Natural killer cell (primary cell): ENCODE measurements at regions not wholly inside any gene's neighbourhood (a gene's known extent, or its start where the extent isn't known, plus 50 kb on each side); places are given as distances from the start of the nearest gene placed in this dataset.

Experiments used
- ATAC-seq, 3 donors: fragments of 150-1000 bp in 2 of 3; fragments of 200-7000 bp in 1 of 3; cut with Tn5 transposase; 1 replicate in 1 of 3; 2 replicates in 2 of 3; pipeline ENCODE4 v1.10.0; 2021; ENCODE audit warnings: mild to moderate bottlenecking in 2 of 3, moderate library complexity in 2 of 3
- DNase-seq, 2 donors: peaks; one replicate each; pipeline versions ENCODE4 v3.0.0 to v3.0.0-alpha.2; 2013 to 2021; ENCODE audit warnings: mixed read lengths in 1 of 2
- H3K27ac ChIP-seq: one replicate; pipeline ENCODE4 v1.5.1; 2013; ENCODE audit warnings: mild to moderate bottlenecking, low read length
- H3K27me3 ChIP-seq: one replicate; pipeline ENCODE4 v1.6.1; 2013; ENCODE audit warnings: low read length; ENCODE audit not compliant: control insufficient read depth, insufficient read depth
- H3K36me3 ChIP-seq: one replicate; pipeline ENCODE4 v1.6.1; 2013; ENCODE audit warnings: low read length; ENCODE audit not compliant: control insufficient read depth, insufficient read depth
- H3K4me1 ChIP-seq: one replicate; pipeline ENCODE4 v1.6.1; 2013; ENCODE audit warnings: low read length; ENCODE audit not compliant: control insufficient read depth, insufficient read depth
- H3K4me3 ChIP-seq: one replicate; pipeline ENCODE4 v1.5.1; 2013; ENCODE audit warnings: low read length
- H3K9me3 ChIP-seq: one replicate; pipeline ENCODE4 v1.6.1; 2013; ENCODE audit warnings: low read length; ENCODE audit not compliant: control insufficient read depth, insufficient read depth
- H3K27ac Mint-ChIP-seq, 2 donors: one replicate each; pipeline ENCODE4 v1.8.0; 2022; ENCODE audit warnings: mild to moderate bottlenecking in 2 of 2, mixed read lengths in 2 of 2, moderate library complexity in 1 of 2
- H3K27me3 Mint-ChIP-seq, 2 donors: one replicate each; pipeline ENCODE4 v1.8.0; 2022; ENCODE audit warnings: low read depth in 2 of 2, mixed read lengths in 2 of 2
- H3K36me3 Mint-ChIP-seq: one replicate; pipeline ENCODE4 v1.8.0; 2022; ENCODE audit warnings: mixed read lengths
- H3K4me1 Mint-ChIP-seq, 2 donors: one replicate each; pipeline ENCODE4 v1.8.0; 2022; ENCODE audit warnings: mixed read lengths in 2 of 2
- H3K4me3 Mint-ChIP-seq: one replicate; pipeline ENCODE4 v1.8.0; 2022; ENCODE audit warnings: mild to moderate bottlenecking, moderate library complexity, mixed read lengths
- H3K9me3 Mint-ChIP-seq, 2 donors: one replicate each; pipeline ENCODE4 v1.8.0; 2022; ENCODE audit warnings: mixed read lengths in 2 of 2
- WGBS: methylation state at CpG from one replicate; pipeline ENCODE4 v1.1.7; 2013; ENCODE audit warnings: missing lambda C conversion rate; ENCODE audit not compliant: insufficient coverage; 5-methylcytosine and 5-hydroxymethylcytosine counted together
- intact Hi-C: fragments of 100-400 bp; cut with micrococcal nuclease; formaldehyde crosslinking; loops from one replicate; pipeline ENCODE4 v1.14.2; 2022
- TF ChIP-seq, protein P1 (sequence below): fragments of 200-600 bp; IDR thresholded peaks from one replicate; pipeline ENCODE4 v1.8.0; 2022; ENCODE audit warnings: antibody characterized with exemption

DNA sequence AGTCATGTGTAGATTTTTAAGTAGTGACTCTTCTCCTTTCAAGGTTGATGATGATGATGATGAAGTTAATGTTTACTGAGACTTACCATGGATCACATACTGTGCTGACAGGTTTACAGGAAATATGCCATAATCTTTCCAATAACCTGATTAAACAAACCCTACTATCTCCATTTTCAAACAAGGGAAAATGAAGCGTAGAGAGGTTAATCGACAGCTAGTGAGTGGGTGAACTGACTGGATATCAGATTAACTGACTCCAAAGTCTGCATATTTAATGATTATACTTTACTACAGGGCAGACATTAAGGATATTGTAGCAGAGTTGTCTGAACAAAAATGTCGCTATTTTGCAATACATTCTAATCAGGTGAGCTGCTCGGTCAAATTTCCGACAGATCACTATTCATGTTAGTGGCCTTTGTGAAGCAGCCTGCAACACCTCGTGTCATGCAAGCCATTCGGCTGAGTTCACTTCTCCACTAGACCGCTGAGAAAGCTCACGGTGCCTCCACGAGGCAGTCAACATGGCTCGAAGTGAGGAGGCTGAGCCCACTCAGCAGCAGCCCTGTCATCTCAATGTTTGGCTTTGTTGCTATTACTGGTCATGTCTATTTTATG is 264.2 kb downstream of the NFKBIZ start:
- Histone ChIP-seq H3K36me3 (no peaks in the 10 kb centered on the region), H3K27ac (no peak overlapping the region), H3K4me3 (no peak overlapping the region), H3K27me3 (no peaks in the 10 kb centered on the region), H3K4me1 (peaks cover 3% of the 10 kb centered on the region), H3K9me3 (no peaks in the 10 kb centered on the region)
- Mint-ChIP-seq H3K9me3 (no peaks in the 10 kb centered on the region), H3K36me3 (no peaks in the 10 kb centered on the region), H3K27me3 (no peaks in the 10 kb centered on the region), H3K4me1 (peaks cover 6 to 12% of the 10 kb centered on the region in 2 donors), H3K27ac (no peak overlapping the region), H3K4me3 (no peak overlapping the region)
- ATAC-seq (no peak), DNase-seq (peak in 1 of 2 donors; percentile 11)
- TF ChIP-seq, protein P1, sequence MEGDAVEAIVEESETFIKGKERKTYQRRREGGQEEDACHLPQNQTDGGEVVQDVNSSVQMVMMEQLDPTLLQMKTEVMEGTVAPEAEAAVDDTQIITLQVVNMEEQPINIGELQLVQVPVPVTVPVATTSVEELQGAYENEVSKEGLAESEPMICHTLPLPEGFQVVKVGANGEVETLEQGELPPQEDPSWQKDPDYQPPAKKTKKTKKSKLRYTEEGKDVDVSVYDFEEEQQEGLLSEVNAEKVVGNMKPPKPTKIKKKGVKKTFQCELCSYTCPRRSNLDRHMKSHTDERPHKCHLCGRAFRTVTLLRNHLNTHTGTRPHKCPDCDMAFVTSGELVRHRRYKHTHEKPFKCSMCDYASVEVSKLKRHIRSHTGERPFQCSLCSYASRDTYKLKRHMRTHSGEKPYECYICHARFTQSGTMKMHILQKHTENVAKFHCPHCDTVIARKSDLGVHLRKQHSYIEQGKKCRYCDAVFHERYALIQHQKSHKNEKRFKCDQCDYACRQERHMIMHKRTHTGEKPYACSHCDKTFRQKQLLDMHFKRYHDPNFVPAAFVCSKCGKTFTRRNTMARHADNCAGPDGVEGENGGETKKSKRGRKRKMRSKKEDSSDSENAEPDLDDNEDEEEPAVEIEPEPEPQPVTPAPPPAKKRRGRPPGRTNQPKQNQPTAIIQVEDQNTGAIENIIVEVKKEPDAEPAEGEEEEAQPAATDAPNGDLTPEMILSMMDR, result no peak
- intact Hi-C loops, result no loop called here
- 89% methylated on average over 9 of the region's 11 CpGs for WGBS

GRCh38 chr3:102114264-102114979 is 265.1 kb downstream of the NFKBIZ start:
- Histone ChIP-seq H3K4me3 (no peak overlapping the region), H3K9me3 (no peaks in the 10 kb centered on the region), H3K36me3 (no peaks in the 10 kb centered on the region), H3K27me3 (no peaks in the 10 kb centered on the region), H3K4me1 (peaks cover 3% of the 10 kb centered on the region), H3K27ac (peak overlapping the region; percentile 13)
- TF ChIP-seq, protein P1, result no peak
- 24% methylated on average over 7 of the region's 7 CpGs for WGBS
- intact Hi-C loops, result no loop called here
- H3K4me3 Mint-ChIP-seq, result no peak overlapping the region
- peaks cover 6 to 12% of the 10 kb centered on the region in 2 donors for H3K4me1 Mint-ChIP-seq
- peak in 1 of 2 donors; percentile 75 for DNase-seq
- no peaks in the 10 kb centered on the region for H3K36me3 Mint-ChIP-seq
- ATAC-seq, result peak in 1 of 3 donors; percentile 32
- H3K27me3 Mint-ChIP-seq, result no peaks in the 10 kb centered on the region
- H3K9me3 Mint-ChIP-seq, result no peaks in the 10 kb centered on the region
- H3K27ac Mint-ChIP-seq, result peak overlapping the region; percentile 14 to 56

DNA sequence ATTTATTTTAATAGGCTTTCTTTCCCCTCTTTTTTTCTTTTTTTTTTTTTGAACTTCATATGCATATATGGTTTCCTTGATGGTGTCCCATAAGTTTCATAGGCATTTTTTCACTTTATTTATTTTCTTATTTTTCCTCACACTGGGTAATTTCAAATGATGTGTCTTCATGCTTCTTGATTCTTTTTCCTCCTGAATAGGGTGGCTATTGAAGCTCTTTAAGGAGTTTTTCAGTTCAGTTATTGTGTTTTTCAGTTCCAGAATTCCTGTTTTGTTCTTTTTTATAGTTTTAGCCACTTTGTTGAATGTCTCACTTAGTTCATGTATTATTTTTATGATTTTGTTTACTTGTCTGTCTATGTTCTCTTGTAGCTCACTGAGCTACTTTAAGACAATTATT is 273.2 kb downstream of the NFKBIZ start:
- ATAC-seq (no peak), DNase-seq (no peak)
- no peak overlapping the region for H3K27ac ChIP-seq
- Mint-ChIP-seq H3K4me3 (no peak overlapping the region), H3K27me3 (no peaks in the 10 kb centered on the region), H3K4me1 (no peaks in the 10 kb centered on the region), H3K36me3 (peaks cover 12% of the 10 kb centered on the region), H3K9me3 (peaks cover 5 to 13% of the 10 kb centered on the region in 2 donors), H3K27ac (no peak overlapping the region)
- H3K27me3 ChIP-seq, result no peaks in the 10 kb centered on the region
- TF ChIP-seq, protein P1, result no peak
- peaks cover 10% of the 10 kb centered on the region for H3K9me3 ChIP-seq
- intact Hi-C loops, result no loop called here
- no peak overlapping the region for H3K4me3 ChIP-seq
- H3K4me1 ChIP-seq, result no peaks in the 10 kb centered on the region
- H3K36me3 ChIP-seq, result no peaks in the 10 kb centered on the region
